ENCODE measurements at regions not wholly inside any gene's neighbourhood (a gene's known extent, or its start where the extent isn't known, plus 50 kb on each side); places are given as distances from the start of the nearest gene placed in this dataset.

DNA sequence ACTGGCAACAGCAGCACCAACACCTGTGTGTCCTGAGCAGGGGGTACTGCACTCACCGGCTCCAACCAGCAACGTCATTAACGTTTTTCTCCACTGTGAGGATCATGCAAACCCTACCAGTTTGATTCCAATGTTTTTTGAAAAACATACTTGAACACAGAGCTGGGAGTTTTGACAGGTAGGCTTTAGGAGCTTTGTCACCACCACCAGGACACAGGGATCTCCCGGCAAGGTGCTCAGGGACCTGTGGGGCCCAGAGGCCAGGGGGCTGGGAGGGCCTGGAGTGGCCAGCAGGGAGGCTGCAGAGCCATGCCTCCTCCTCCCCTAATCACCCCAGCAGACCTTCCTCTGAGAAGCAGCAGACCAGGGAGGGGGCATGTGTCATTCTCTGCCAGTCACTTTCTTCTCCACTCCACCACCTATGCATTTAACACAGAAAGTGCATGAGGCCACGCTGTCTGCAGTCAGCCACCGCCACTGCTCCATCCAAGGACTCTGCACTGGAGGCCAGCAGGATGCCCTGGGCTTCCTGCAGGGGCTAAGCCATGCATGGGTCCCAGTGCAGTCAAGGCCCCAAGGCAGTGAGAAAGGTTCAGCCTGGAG lies 768.2 kb downstream of the KCNJ18 start:
- Mint-ChIP-seq H3K36me3 (peaks cover 0 to 6% (median 0%) of the 10 kb centered on the region in 3 donors), H3K9me3 (peaks cover 14 to 73% (median 49%) of the 10 kb centered on the region in 6 donors), H3K27ac (no peak overlapping the region), H3K27me3 (ENCODE audit: low read depth in 3 of 3) (peaks cover 0 to 2% (median 0%) of the 10 kb centered on the region in 3 donors), H3K4me1 (no peaks in the 10 kb centered on the region), H3K4me3 (no peak overlapping the region)
- DNase-seq = no peak

DNA sequence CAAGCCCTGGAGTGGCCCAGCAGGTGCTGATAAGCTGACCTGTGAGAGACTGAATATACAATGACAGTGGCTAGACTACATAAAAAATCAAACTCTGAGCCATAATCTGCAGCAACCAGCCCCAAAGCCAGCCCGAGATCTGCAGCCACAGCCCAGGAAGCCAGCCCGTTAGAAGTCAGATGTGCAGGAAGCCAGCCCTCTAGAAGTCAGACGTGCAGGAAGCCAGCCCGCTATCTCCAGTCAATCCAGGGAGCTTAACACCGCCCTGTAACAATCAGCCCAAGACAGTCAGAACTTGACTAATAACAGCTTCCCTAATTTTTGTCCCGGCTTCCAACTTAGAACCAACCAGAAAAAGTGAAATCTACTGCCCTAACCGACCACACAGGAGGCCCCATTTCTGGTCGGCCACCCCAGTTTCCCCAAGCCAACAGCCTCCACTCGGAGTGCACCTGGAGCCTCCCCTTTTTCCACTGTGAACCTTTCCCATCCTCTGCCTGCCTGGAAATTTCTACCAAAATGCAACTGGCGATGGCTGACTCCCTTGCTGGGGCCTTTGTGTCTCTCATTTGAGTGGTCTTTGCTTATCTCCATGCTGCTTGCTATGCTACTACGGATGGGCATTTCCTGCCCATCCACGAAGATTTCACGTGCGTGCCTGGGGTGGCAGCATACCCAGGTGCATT lies 769.3 kb downstream of the KCNJ18 start:
- peaks cover 0 to 2% (median 0%) of the 10 kb centered on the region in 3 donors for H3K27me3 Mint-ChIP-seq (ENCODE audit: low read depth in 3 of 3)
- DNase-seq = no peak
- no peak overlapping the region for H3K27ac Mint-ChIP-seq
- peaks cover 0 to 6% (median 3%) of the 10 kb centered on the region in 3 donors for H3K36me3 Mint-ChIP-seq
- no peaks in the 10 kb centered on the region for H3K4me1 Mint-ChIP-seq
- H3K4me3 Mint-ChIP-seq = no peak overlapping the region
- H3K9me3 Mint-ChIP-seq = peaks cover 18 to 76% (median 48%) of the 10 kb centered on the region in 6 donors

DNA sequence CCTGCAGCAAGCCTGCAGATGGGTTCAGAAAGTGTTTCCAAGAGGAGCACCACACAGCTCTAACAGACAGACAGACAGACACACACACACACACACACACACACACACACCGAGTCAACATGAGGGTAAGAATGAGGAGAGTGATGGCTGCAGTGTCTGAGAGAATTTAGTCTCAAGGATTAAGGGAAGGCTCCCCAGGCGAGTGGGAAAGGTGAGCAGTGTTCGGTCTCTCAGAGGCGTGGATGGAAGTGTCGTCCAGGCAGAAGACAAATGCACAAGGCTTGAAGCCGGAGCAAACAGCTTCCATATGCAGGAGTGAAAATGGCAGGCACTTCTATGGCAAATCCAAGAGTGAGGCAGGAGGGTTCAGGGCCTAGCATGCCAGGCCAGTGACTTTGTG lies 770.1 kb downstream of the KCNJ18 start:
- Mint-ChIP-seq H3K36me3 (peaks cover 0 to 6% (median 5%) of the 10 kb centered on the region in 3 donors), H3K27ac (no peak overlapping the region), H3K27me3 (ENCODE audit: low read depth in 3 of 3) (no peaks in the 10 kb centered on the region), H3K4me1 (no peaks in the 10 kb centered on the region), H3K9me3 (peaks cover 23 to 79% (median 47%) of the 10 kb centered on the region in 6 donors), H3K4me3 (no peak overlapping the region)
- no peak for DNase-seq

DNA sequence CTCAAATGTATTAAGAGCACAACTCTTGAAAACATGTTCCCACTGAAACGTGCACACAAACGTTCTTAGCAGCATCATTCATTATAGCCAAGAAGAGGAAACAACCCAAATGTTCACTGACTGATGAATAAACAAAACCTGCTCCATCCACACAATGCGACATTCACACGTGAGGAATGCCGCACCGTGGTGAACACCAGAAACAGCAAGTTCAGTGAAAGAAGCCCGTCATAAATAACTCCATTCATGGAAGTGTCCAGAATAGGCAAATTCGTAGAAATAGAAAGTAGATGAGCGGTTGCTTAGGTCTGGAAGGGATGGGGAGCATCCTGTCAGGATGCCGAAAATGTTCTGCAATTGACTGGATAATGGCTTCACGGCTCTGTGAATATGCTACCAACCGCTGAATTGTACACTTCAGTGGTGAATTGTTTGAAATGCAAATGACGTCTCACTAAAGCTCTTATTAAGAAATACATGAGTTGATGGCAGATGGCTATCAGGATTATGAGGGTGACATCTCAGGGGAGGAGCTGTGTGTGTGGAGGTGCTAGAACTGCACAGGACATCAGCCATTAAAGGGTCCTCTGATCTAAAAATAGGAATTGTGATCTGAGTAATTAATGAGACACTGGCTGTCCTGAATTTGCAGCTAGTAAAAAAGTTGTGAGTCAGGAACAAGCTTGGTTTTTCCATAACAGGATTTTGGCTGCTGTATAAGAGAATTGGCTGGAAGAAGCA lies 771.0 kb downstream of the KCNJ18 start:
- no peak overlapping the region for H3K27ac Mint-ChIP-seq

DNA sequence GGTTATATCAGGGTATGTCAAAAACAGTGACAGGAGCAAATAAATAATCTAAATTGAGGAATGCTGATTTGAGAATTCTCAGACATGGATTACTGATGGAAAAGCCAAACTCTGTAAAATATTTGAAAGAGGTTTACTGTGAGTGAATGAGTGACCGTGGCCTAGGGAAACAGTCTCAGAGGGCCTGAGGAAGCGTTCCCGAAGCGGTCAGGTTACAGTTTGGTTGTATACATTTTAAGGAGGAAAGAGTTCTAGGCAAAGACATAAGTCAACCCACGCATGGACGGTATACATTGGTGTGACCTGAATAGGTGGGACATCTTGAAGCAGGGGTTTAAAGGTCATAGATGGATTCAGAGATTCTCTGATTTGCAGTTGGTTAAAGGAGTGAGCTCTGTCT lies 771.7 kb downstream of the KCNJ18 start:
- Mint-ChIP-seq H3K4me1 (no peaks in the 10 kb centered on the region), H3K27me3 (ENCODE audit: low read depth in 3 of 3) (no peaks in the 10 kb centered on the region), H3K36me3 (peaks cover 0 to 6% (median 5%) of the 10 kb centered on the region in 3 donors), H3K4me3 (no peak overlapping the region), H3K27ac (no peak overlapping the region), H3K9me3 (peaks cover 25 to 75% (median 50%) of the 10 kb centered on the region in 6 donors)
- no peak for DNase-seq

More for the DNA sequence above, 771.0 kb downstream of the KCNJ18 start:
- no peaks in the 10 kb centered on the region for H3K27me3 Mint-ChIP-seq (ENCODE audit: low read depth in 3 of 3)
- peaks cover 26 to 74% (median 47%) of the 10 kb centered on the region in 6 donors for H3K9me3 Mint-ChIP-seq
- DNase-seq = no peak
- no peaks in the 10 kb centered on the region for H3K4me1 Mint-ChIP-seq
- no peak overlapping the region for H3K4me3 Mint-ChIP-seq
- H3K36me3 Mint-ChIP-seq = peaks cover 0 to 6% (median 5%) of the 10 kb centered on the region in 3 donors

DNA sequence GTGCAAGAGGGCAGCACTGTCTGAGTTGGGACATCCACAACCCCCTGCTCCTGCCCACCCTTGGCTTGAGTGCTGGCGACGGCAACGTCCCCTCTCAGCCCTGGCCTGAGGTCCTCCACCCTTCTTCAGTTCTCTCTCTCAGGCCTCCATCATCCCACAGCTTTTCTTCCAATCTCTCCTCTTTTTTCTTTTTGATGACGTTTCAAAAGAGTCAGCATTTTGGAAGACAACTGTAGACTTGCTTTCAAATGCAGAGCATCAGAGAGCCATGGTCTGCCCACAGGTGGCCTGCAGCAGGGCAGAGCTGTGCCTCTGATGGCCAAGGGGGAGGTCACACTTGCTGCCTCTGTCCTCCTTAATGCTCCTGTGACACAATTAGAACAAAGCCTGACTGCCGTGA lies 775.4 kb downstream of the KCNJ18 start:
- peaks cover 19 to 80% (median 46%) of the 10 kb centered on the region in 6 donors for H3K9me3 Mint-ChIP-seq
- H3K4me3 Mint-ChIP-seq = no peak overlapping the region
- H3K4me1 Mint-ChIP-seq = no peaks in the 10 kb centered on the region
- no peak overlapping the region for H3K27ac Mint-ChIP-seq
- DNase-seq = no peak
- peaks cover 0 to 2% (median 0%) of the 10 kb centered on the region in 3 donors for H3K27me3 Mint-ChIP-seq (ENCODE audit: low read depth in 3 of 3)
- peaks cover 0 to 5% (median 0%) of the 10 kb centered on the region in 3 donors for H3K36me3 Mint-ChIP-seq

DNA sequence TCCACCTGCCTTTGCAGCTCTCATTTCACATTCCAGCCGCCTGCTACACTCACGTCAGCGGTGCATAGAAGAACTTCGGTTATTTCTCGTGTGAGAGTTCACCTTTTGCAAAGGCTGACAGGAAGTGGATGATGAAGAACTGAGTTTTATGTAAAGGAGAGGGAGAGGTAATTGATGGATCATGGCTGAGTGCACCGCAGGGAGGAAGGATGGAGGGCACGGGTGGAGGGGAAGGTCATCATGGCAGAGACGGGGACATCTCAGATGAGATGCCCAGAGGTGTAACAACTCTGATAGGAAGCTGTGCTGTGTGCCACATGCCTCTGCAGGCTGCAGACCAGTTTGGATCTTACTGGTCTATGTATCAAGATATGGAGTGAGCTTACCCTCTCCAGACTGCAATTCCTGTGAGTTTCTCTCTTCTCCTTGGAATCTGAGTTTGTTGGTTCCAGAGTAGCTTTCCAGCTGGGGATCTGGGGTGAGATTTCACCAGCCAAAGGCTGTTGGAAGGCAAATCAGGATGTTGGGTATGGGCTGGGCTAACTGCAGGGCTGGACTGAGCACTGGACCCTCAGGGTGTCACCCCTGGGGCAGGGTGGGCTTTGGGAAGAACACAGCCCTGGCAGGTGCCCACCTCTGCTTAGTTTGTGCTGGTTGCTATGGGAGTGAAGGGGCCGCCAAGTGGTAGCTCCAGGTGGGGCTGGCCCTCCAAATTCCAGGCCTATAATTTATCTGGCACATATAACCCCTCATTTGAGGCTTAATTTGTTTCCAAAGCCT lies 777.0 kb downstream of the KCNJ18 start:
- Mint-ChIP-seq H3K4me1 (no peaks in the 10 kb centered on the region), H3K4me3 (no peak overlapping the region), H3K27me3 (ENCODE audit: low read depth in 3 of 3) (peaks cover 0 to 2% (median 0%) of the 10 kb centered on the region in 3 donors), H3K9me3 (peaks cover 19 to 70% (median 38%) of the 10 kb centered on the region in 6 donors), H3K27ac (no peak overlapping the region), H3K36me3 (peaks cover 0 to 5% (median 0%) of the 10 kb centered on the region in 3 donors)
- no peak for DNase-seq

DNA sequence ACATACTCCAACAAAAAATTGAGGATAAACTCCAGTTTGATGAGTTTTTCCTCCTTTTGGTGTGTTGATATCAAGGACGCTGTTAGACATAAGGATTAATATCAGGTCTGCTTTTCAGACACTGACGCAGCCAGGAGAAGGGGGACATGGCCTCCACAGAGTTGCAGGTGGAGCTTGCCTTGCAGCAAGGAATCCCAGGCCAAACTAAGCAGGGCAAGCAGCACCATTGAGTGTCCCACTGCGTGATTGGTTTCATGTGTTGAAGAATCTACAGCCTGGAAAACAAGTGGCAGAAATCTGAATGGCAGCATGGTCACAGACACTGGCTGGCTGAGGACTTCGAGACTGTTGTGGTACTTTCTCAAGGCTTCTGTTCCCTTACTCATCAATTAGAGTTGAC lies 777.6 kb downstream of the KCNJ18 start:
- peaks cover 0 to 2% (median 0%) of the 10 kb centered on the region in 3 donors for H3K27me3 Mint-ChIP-seq (ENCODE audit: low read depth in 3 of 3)
- H3K4me3 Mint-ChIP-seq = no peak overlapping the region
- H3K36me3 Mint-ChIP-seq = peaks cover 0 to 5% (median 0%) of the 10 kb centered on the region in 3 donors
- DNase-seq = no peak
- no peaks in the 10 kb centered on the region for H3K4me1 Mint-ChIP-seq
- peaks cover 19 to 65% (median 36%) of the 10 kb centered on the region in 6 donors for H3K9me3 Mint-ChIP-seq
- no peak overlapping the region for H3K27ac Mint-ChIP-seq

DNA sequence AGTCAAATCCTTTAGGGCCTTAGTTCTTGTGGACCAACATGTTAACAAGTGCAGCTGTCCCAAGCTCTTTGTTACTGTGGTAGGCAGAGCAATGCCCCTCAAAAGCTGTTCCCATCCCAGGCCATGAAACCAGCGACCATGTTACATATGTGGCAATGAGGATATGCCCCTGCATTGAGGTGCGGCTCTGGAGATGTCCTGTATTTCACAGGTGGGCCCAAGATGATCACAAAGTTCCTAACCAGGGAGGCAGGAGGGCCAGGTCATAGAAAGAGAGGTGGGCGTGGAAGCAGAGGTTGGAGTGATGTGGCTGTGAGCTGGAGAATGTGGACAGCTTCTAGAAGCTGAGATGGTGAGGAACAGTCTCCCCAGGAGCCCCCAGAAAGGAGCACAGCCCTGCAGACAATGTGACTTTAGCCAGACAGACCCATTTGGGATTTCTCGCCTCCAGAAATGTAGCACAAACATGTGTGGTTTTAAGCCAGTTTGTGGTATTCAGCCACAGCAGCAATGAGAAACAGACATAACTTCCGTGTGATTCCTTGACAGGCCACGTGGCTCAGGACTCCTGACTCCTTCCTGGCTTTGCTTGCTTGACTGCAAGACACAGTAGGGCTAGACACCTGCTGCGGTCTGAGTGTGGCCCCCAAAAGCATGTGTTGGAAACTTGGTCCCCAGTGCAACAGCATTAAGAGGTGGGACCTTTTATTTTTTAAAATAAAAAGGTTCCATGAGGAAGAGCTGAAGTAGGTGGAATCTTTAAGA lies 778.3 kb downstream of the KCNJ18 start:
- no peak for DNase-seq
- H3K36me3 Mint-ChIP-seq = peaks cover 0 to 5% (median 0%) of the 10 kb centered on the region in 3 donors
- H3K27me3 Mint-ChIP-seq (ENCODE audit: low read depth in 3 of 3) = peaks cover 0 to 2% (median 1%) of the 10 kb centered on the region in 3 donors
- H3K27ac Mint-ChIP-seq = no peak overlapping the region
- H3K4me3 Mint-ChIP-seq = no peak overlapping the region
- peaks cover 20 to 62% (median 33%) of the 10 kb centered on the region in 6 donors for H3K9me3 Mint-ChIP-seq
- H3K4me1 Mint-ChIP-seq = no peaks in the 10 kb centered on the region

DNA sequence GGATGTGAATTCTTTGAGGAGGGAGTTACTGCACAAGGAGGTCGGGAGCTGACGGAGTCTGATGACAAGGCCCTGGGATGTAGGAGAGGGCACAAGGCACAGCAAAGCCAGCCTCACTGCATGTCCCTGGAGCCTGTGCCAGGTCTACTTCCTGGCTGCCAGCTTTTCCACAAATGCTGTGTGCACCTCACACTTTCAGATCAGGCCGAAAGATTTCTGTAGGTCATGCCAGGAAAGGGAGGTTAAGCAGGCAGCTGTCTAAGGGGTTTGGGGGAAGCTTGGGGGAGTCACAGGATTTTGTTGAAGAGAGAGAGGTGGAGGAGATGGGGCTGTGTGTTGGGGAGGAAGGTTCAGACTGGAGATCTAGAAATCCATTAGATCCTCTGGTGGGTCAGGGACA lies 792.5 kb downstream of the KCNJ18 start:
- Mint-ChIP-seq H3K9me3 (peaks cover 18 to 60% (median 36%) of the 10 kb centered on the region in 6 donors), H3K4me1 (no peaks in the 10 kb centered on the region), H3K4me3 (no peak overlapping the region), H3K27me3 (ENCODE audit: low read depth in 3 of 3) (peaks cover 0 to 2% (median 0%) of the 10 kb centered on the region in 3 donors), H3K27ac (no peak overlapping the region), H3K36me3 (no peaks in the 10 kb centered on the region)
- no peak for DNase-seq

DNA sequence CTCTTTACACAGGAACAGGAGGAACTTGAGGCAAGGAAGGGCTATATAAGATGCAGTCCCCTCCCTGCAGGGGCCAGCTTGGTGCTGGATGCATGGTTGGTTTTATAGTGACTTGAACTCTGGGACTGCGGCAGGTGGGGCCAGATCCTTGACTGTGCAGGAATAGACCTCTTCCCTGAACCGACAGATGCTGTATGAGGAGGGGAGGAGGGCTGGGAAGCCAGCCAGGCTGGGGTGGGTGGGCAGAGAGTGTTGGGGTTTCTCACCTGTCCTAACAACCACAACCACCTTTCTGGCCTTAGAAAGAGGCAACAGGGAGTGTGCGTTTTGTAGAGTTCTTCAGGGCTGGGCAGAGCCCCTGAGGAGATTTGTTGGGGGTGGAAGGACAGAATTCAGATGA lies 798.1 kb downstream of the KCNJ18 start:
- no peaks in the 10 kb centered on the region for H3K4me1 Mint-ChIP-seq
- no peak for DNase-seq
- H3K27ac Mint-ChIP-seq = no peak overlapping the region
- H3K36me3 Mint-ChIP-seq = peaks cover 0 to under 1% (median 0%) of the 10 kb centered on the region in 3 donors
- H3K4me3 Mint-ChIP-seq = no peak overlapping the region
- peaks cover 25 to 59% (median 36%) of the 10 kb centered on the region in 6 donors for H3K9me3 Mint-ChIP-seq
- H3K27me3 Mint-ChIP-seq (ENCODE audit: low read depth in 3 of 3) = no peaks in the 10 kb centered on the region

DNA sequence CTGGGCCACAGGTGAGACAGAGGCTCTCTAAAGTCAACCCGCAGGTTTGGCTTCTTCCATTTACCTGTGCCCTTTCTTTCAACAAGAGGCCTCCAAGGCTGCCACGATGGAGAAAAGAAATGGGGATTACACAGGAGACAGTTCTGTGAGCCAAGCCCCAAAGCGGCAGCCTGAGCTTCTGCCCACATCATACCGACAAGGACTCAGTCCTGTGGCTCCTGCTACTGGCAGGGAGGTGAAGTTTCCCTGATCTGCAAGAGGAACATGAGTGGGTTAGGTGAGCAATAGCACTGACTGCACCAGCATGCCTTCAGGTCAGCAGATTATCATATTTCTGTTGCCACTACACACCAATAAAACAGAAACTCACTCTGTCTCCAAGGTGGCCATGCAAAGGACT lies 800.0 kb downstream of the KCNJ18 start:
- peaks cover 0 to 3% (median 0%) of the 10 kb centered on the region in 3 donors for H3K36me3 Mint-ChIP-seq
- no peaks in the 10 kb centered on the region for H3K4me1 Mint-ChIP-seq
- no peak overlapping the region for H3K27ac Mint-ChIP-seq
- no peaks in the 10 kb centered on the region for H3K27me3 Mint-ChIP-seq (ENCODE audit: low read depth in 3 of 3)
- peaks cover 21 to 58% (median 30%) of the 10 kb centered on the region in 6 donors for H3K9me3 Mint-ChIP-seq
- H3K4me3 Mint-ChIP-seq = no peak overlapping the region
- no peak for DNase-seq

DNA sequence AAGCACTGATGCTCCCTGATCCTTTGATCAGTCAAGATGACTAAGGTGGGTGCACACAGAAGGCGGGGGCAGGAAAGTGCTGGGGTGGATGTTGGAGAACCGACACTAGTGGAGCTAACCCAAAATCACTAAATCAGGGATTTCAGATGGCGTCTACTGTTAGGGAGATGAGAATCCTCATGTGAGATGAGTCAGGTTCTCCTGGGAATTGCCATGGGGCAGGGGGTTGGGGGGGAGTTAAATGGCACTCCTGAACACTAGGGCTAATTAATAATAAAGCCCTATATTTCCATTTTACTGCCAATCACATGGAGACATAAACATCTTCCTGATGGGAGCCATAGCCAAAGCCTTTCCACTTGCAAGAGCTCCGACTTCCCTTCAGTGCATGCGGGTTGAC lies 804.1 kb downstream of the KCNJ18 start:
- H3K9me3 Mint-ChIP-seq = peaks cover 17 to 70% (median 33%) of the 10 kb centered on the region in 6 donors
- no peaks in the 10 kb centered on the region for H3K4me1 Mint-ChIP-seq
- peaks cover 0 to 3% (median 0%) of the 10 kb centered on the region in 3 donors for H3K36me3 Mint-ChIP-seq
- H3K27ac Mint-ChIP-seq = no peak overlapping the region
- DNase-seq = no peak
- no peak overlapping the region for H3K4me3 Mint-ChIP-seq
- H3K27me3 Mint-ChIP-seq (ENCODE audit: low read depth in 3 of 3) = peaks cover 0 to 2% (median 0%) of the 10 kb centered on the region in 3 donors
